Pancreas (tissue), 10 donors: ENCODE measurements at regions not wholly inside any gene's neighbourhood (a gene's known extent, or its start where the extent isn't known, plus 50 kb on each side); places are given as distances from the start of the nearest gene placed in this dataset.

Experiments used
- ATAC-seq, 4 donors: fragments of 200-7000 bp; cut with Tn5 transposase; one replicate each; pipeline versions ENCODE4 v1.8.0 to v1.9.1; 2020; ENCODE audit warnings: mild to moderate bottlenecking in 4 of 4, moderate library complexity in 4 of 4
- DNase-seq, 6 donors: peaks; one replicate each; pipeline ENCODE4 v3.0.0-alpha.2; 2020
- FAIRE-seq: peaks from 2 replicates; lab custom pipeline; 2012; peaks lifted over from hg19 to GRCh38; lab: Jason Lieb, UNC
- H3K27ac ChIP-seq, 4 donors: fragments of 200-600 bp; sonication (generic); 1 replicate in 3 of 4; 2 replicates in 1 of 4; pipeline versions ENCODE4 v1.5.0 to v1.8.0; 2020
- H3K27me3 ChIP-seq, 4 donors: fragments of 200-600 bp; one replicate each; pipeline ENCODE4 v1.8.0; 2021
- H3K36me3 ChIP-seq, 3 donors: fragments of 200-600 bp; sonication (generic) in 1 of 3; one replicate each; pipeline versions ENCODE4 v1.5.0 to v1.8.0; 2020 to 2021
- H3K4me1 ChIP-seq, 3 donors: fragments of 200-600 bp; one replicate each; pipeline ENCODE4 v1.8.0; 2021
- H3K4me3 ChIP-seq, 4 donors: fragments of 200-600 bp; sonication (generic) in 2 of 4; one replicate each; pipeline versions ENCODE4 v1.5.0 to v1.8.0; 2020 to 2021
- H3K9me3 ChIP-seq, 4 donors: fragments of 200-600 bp; one replicate each; pipeline ENCODE4 v1.8.0; 2021
- CTCF ChIP-seq, 4 donors: fragments of 200-600 bp; sonication (generic) in 3 of 4; IDR thresholded peaks; one replicate each; pipeline versions ENCODE4 v1.5.0 to v1.8.0; 2021; ENCODE audit warnings: antibody characterized with exemption in 4 of 4
- WGBS, 2 donors: extraction: QIAGEN DNeasy Blood & Tissue Kit; methylation state at CpG; one replicate each; pipeline ENCODE4 v1.1.7; 2013; 5-methylcytosine and 5-hydroxymethylcytosine counted together
- intact Hi-C, 3 donors: fragments of 100-400 bp; cut with DNase I; formaldehyde crosslinking; loops; one replicate each; pipeline versions ENCODE4 v1.11.1 to v1.14.2; 2022
- donor health status: healthy with polysubstance abuse.
- donor health status: DM: no; HTN: no; CAD: no; lungs with moderate emphysema.
- donor health status: DM: no; HTN: no; CAD: no.
- donor health status: control.
- donor health status: control.
- donor health status: Bipolar disorder and iron deficiency.
- donor health status: DM: yes; HTN: yes; CAD: no.
- donor health status: DM: no; HTN: no; CAD: no.
- donor health status: DM: no; HTN: no; CAD: no.
- donor health status: DM: yes; HTN: yes; CAD: no.

DNA sequence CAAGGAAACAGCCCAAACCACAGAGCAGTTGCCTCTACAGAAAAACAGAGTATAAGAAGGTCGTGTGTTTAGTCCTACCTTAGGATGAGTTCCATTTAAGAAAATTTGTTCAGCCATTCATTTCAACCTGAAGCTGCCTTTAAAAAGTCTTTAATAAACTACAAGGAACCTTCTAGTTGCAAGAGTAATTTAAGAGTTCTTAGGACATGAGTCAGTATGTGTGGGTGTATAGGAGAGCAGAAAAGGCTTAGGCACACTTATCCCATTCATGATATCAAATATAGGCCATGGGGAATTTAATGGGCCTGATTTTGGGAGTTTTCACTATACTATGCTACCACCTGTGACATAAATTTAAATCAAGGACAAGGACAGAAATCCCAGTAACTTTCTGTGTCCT lies 496.8 kb downstream of the TFEC start:
- Histone ChIP-seq H3K36me3 (no peaks in the 10 kb centered on the region), H3K27ac (no peak overlapping the region), H3K27me3 (no peaks in the 10 kb centered on the region), H3K4me3 (no peak overlapping the region), H3K9me3 (no peaks in the 10 kb centered on the region), H3K4me1 (no peaks in the 10 kb centered on the region)
- DNase-seq (no peak), ATAC-seq (no peak), FAIRE-seq (no peak)
- 59 to 60% methylated on average over 1 of the region's 1 CpG for WGBS, 2 donors
- intact Hi-C loops, result no loop called here
- TF ChIP-seq CTCF (IDR thresholded peaks at IDR 0.05), result no peak

GRCh38 chr7:115526278-115526677 lies 504.3 kb downstream of the TFEC start:
- Histone ChIP-seq H3K4me3 (no peak overlapping the region), H3K27me3 (no peaks in the 10 kb centered on the region), H3K27ac (no peak overlapping the region), H3K4me1 (no peaks in the 10 kb centered on the region), H3K9me3 (no peaks in the 10 kb centered on the region), H3K36me3 (no peaks in the 10 kb centered on the region)
- TF ChIP-seq CTCF (IDR thresholded peaks at IDR 0.05), result no peak
- WGBS, 2 donors, result 69 to 79% methylated on average over 3 of the region's 3 CpGs
- FAIRE-seq (no peak), DNase-seq (no peak), ATAC-seq (no peak)
- intact Hi-C loops, result no loop called here

GRCh38 chr7:115522174-115522573 lies 508.4 kb downstream of the TFEC start:
- intact Hi-C loops, result no loop called here
- 77 to 81% methylated on average over 3 of the region's 3 CpGs for WGBS, 2 donors
- TF ChIP-seq CTCF (IDR thresholded peaks at IDR 0.05), result no peak

GRCh38 chr7:115516341-115516740 lies 514.2 kb downstream of the TFEC start:
- intact Hi-C loops, result no loop called here
- DNase-seq, result no peak
- no peak for TF ChIP-seq CTCF (IDR thresholded peaks at IDR 0.05)
- FAIRE-seq, result no peak
- no peaks in the 10 kb centered on the region for H3K27me3 ChIP-seq
- H3K27ac ChIP-seq, result no peak overlapping the region
- no peak for ATAC-seq
- no peaks in the 10 kb centered on the region for H3K4me1 ChIP-seq
- no peak overlapping the region for H3K4me3 ChIP-seq
- 48 to 61% methylated on average over 2 of the region's 2 CpGs for whole genome bisulfite sequencing, 2 donors
- no peaks in the 10 kb centered on the region for H3K36me3 ChIP-seq
- H3K9me3 ChIP-seq, result no peaks in the 10 kb centered on the region

More at GRCh38 chr7:115522174-115522573, 508.4 kb downstream of the TFEC start:
- FAIRE-seq (no peak), DNase-seq (no peak), ATAC-seq (no peak)
- H3K27me3 ChIP-seq, result no peaks in the 10 kb centered on the region
- H3K27ac ChIP-seq, result no peak overlapping the region
- H3K4me3 ChIP-seq, result no peak overlapping the region
- no peaks in the 10 kb centered on the region for H3K9me3 ChIP-seq
- no peaks in the 10 kb centered on the region for H3K4me1 ChIP-seq
- H3K36me3 ChIP-seq, result no peaks in the 10 kb centered on the region

DNA sequence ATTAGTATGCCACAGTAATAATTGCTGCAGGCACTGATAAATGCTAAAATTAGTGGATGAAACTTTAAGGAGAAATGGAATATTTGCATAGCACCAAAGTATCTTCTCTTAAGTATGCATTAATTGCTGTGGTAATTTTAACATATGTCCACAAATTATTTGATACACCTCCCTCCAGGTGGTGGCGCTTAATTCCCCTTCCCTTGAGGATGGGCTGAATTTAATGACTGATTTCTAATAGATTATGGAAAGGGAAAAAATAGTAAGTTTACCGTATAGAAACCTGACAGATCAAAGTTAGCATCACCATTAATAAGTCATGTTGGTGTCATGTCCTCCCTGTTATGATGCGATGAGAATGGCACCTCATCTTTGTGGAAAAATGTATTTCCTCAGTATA lies 519.2 kb downstream of the TFEC start:
- no peak for TF ChIP-seq CTCF (IDR thresholded peaks at IDR 0.05)
- Histone ChIP-seq H3K27me3 (no peaks in the 10 kb centered on the region), H3K9me3 (no peaks in the 10 kb centered on the region), H3K4me3 (no peak overlapping the region), H3K4me1 (no peaks in the 10 kb centered on the region), H3K27ac (no peak overlapping the region), H3K36me3 (no peaks in the 10 kb centered on the region)
- intact Hi-C loops, result no loop called here
- DNase-seq (no peak), ATAC-seq (no peak), FAIRE-seq (no peak)
- WGBS, 2 donors, result 80 to 93% methylated on average over 3 of the region's 3 CpGs
